Ishikawa (cell line): ENCODE measurements at regions not wholly inside any gene's neighbourhood (a gene's known extent, or its start where the extent isn't known, plus 50 kb on each side); places are given as distances from the start of the nearest gene placed in this dataset.

ENCODE experiments used
- CEBPB ChIP-seq: IDR thresholded peaks from 2 replicates; pipeline ENCODE4 v1.6.1; 2012
- CREB1 ChIP-seq: IDR thresholded peaks from 2 replicates; pipeline ENCODE4 v1.6.1; 2012; ENCODE audit warnings: low read depth
- EGR1 ChIP-seq: IDR thresholded peaks from 2 replicates; pipeline ENCODE4 v1.6.1; 2012
- EP300 ChIP-seq: IDR thresholded peaks from 2 replicates; pipeline ENCODE4 v1.6.1; 2012; ENCODE audit warnings: borderline replicate concordance
- FOXM1 ChIP-seq: IDR thresholded peaks from 2 replicates; pipeline ENCODE4 v1.6.1; 2012; ENCODE audit warnings: low read depth, borderline replicate concordance
- MAX ChIP-seq: IDR thresholded peaks from 2 replicates; pipeline ENCODE4 v1.6.1; 2012
- NFIC ChIP-seq: IDR thresholded peaks from 2 replicates; pipeline ENCODE4 v1.6.1; 2012
- RAD21 ChIP-seq: IDR thresholded peaks from 2 replicates; pipeline ENCODE4 v1.6.1; 2012; ENCODE audit warnings: low read depth
- TAF1 ChIP-seq: IDR thresholded peaks from 2 replicates; pipeline ENCODE4 v1.6.1; 2012; ENCODE audit warnings: low read depth, mild to moderate bottlenecking
- TEAD4 ChIP-seq: IDR thresholded peaks from 2 replicates; pipeline ENCODE4 v1.6.1; 2012
- YY1 ChIP-seq: IDR thresholded peaks from 2 replicates; pipeline ENCODE4 v1.6.1; 2012; ENCODE audit warnings: low read depth
- ZBTB7A ChIP-seq: IDR thresholded peaks from 2 replicates; pipeline ENCODE4 v1.6.1; 2012; ENCODE audit warnings: low read depth
- TF ChIP-seq, protein P1 (sequence below): IDR thresholded peaks from 2 replicates; pipeline ENCODE4 v1.6.1; 2012
- TF ChIP-seq, protein P2 (sequence below): IDR thresholded peaks from 2 replicates; pipeline ENCODE4 v1.6.1; 2012; ENCODE audit warnings: low read depth, mild to moderate bottlenecking

GRCh38 chr4:114156371-114156770, 176.9 kb upstream of the ARSJ start:
- TF ChIP-seq CEBPB (no peak), EGR1 (no peak), EP300 (no peak), TAF1 (no peak), ZBTB7A (no peak), TEAD4 (no peak), RAD21 (no peak), FOXM1 (no peak), MAX (no peak), NFIC (no peak), YY1 (no peak), CREB1 (no peak)
- TF ChIP-seq, protein P1, sequence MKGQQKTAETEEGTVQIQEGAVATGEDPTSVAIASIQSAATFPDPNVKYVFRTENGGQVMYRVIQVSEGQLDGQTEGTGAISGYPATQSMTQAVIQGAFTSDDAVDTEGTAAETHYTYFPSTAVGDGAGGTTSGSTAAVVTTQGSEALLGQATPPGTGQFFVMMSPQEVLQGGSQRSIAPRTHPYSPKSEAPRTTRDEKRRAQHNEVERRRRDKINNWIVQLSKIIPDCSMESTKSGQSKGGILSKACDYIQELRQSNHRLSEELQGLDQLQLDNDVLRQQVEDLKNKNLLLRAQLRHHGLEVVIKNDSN, result no peak
- TF ChIP-seq, protein P2, sequence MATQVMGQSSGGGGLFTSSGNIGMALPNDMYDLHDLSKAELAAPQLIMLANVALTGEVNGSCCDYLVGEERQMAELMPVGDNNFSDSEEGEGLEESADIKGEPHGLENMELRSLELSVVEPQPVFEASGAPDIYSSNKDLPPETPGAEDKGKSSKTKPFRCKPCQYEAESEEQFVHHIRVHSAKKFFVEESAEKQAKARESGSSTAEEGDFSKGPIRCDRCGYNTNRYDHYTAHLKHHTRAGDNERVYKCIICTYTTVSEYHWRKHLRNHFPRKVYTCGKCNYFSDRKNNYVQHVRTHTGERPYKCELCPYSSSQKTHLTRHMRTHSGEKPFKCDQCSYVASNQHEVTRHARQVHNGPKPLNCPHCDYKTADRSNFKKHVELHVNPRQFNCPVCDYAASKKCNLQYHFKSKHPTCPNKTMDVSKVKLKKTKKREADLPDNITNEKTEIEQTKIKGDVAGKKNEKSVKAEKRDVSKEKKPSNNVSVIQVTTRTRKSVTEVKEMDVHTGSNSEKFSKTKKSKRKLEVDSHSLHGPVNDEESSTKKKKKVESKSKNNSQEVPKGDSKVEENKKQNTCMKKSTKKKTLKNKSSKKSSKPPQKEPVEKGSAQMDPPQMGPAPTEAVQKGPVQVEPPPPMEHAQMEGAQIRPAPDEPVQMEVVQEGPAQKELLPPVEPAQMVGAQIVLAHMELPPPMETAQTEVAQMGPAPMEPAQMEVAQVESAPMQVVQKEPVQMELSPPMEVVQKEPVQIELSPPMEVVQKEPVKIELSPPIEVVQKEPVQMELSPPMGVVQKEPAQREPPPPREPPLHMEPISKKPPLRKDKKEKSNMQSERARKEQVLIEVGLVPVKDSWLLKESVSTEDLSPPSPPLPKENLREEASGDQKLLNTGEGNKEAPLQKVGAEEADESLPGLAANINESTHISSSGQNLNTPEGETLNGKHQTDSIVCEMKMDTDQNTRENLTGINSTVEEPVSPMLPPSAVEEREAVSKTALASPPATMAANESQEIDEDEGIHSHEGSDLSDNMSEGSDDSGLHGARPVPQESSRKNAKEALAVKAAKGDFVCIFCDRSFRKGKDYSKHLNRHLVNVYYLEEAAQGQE, result no peak
